Endothelial cell of umbilical vein (primary cell): ENCODE measurements at regions not wholly inside any gene's neighbourhood (a gene's known extent, or its start where the extent isn't known, plus 50 kb on each side); places are given as distances from the start of the nearest gene placed in this dataset.

Experiments used
- BruUV-seq: library from RNA; stranded (reverse); fragments of 400-500 nt; replicated peaks from 2 replicates; lab custom pipeline; 2021; lab: Mats Ljungman, UMichigan
- CTCF ChIA-PET: fragments of 300-600, 350-600 bp; sonication (Branson Sonifier 250); formaldehyde crosslinking; loops from one replicate; lab custom pipeline; 2021; ENCODE audit warnings: antibody characterized with exemption, inconsistent platforms; lab: Charles Lee
- POLR2A ChIA-PET: fragments of 300-600, 350-600 bp; sonication (Branson Sonifier 250); formaldehyde crosslinking; loops from one replicate; lab custom pipeline; 2021; ENCODE audit warnings: antibody characterized with exemption, inconsistent platforms; lab: Charles Lee
- DNase-seq: peaks from one replicate; pipeline ENCODE4 v3.0.0-alpha.2; 2011; ENCODE audit warnings: low read depth, low spot score
- FAIRE-seq: peaks from 2 replicates; lab custom pipeline; 2011; peaks lifted over from hg19 to GRCh38; lab: Jason Lieb, UNC
- H2AFZ ChIP-seq: 2 replicates; pipeline ENCODE4 v1.6.0; 2012; ENCODE audit warnings: low read depth, low read length, control low read depth, inconsistent platforms
- H3K27ac ChIP-seq: 2 replicates; pipeline ENCODE4 v1.5.1; 2011; ENCODE audit warnings: low read depth, mild to moderate bottlenecking, control low read depth, low read length, moderate library complexity; ENCODE audit not compliant: insufficient read depth
- H3K27me3 ChIP-seq, 2 experiments: 2 replicates each; pipeline versions ENCODE4 v1.6.0 to v1.6.1; 2011; ENCODE audit warnings: low read length in 2 of 2, mixed read lengths in 1 of 2; ENCODE audit not compliant: control insufficient read depth in 2 of 2, insufficient read depth in 2 of 2
- H3K36me3 ChIP-seq, 2 experiments: 2 replicates in 1 of 2; 3 replicates in 1 of 2; pipeline ENCODE4 v1.5.1; 2011; ENCODE audit warnings: low read length in 2 of 2, mild to moderate bottlenecking in 1 of 2, moderate library complexity in 1 of 2; ENCODE audit not compliant: control insufficient read depth in 2 of 2, insufficient read depth in 2 of 2; ENCODE audit errors: extremely low read depth in 1 of 2
- H3K4me1 ChIP-seq: 3 replicates; pipeline ENCODE4 v1.5.1; 2011; ENCODE audit warnings: mild to moderate bottlenecking, low read length; ENCODE audit not compliant: control insufficient read depth, insufficient read depth; ENCODE audit errors: extremely low read depth
- H3K4me2 ChIP-seq: 2 replicates; pipeline ENCODE4 v1.6.1; 2011; ENCODE audit warnings: low read length, control low read depth, mixed read lengths; ENCODE audit not compliant: insufficient read depth
- H3K4me3 ChIP-seq, 3 experiments: fragments of 200-600 bp in 1 of 3; sonication (generic), shearing (Covaris generic) in 1 of 3; replicated peaks in 1 of 3; 2 replicates each; pipeline ENCODE4 v1.5.1; 2011 to 2016; ENCODE audit warnings: control low read depth in 3 of 3, low read length in 3 of 3, mild to moderate bottlenecking in 2 of 3, inconsistent platforms in 1 of 3, low read depth in 1 of 3, moderate library complexity in 1 of 3; ENCODE audit not compliant: insufficient read depth in 1 of 3
- H3K79me2 ChIP-seq: 2 replicates; pipeline ENCODE4 v1.6.0; 2012; ENCODE audit warnings: low read length, inconsistent platforms; ENCODE audit not compliant: control insufficient read depth, insufficient read depth
- H3K9ac ChIP-seq: replicated peaks from 2 replicates; pipeline ENCODE3; 2011; ENCODE audit warnings: low read length, control low read depth; ENCODE audit not compliant: insufficient read depth; ENCODE audit errors: extremely low read depth
- H3K9me1 ChIP-seq: replicated peaks from 3 replicates; pipeline ENCODE4 v1.6.0; 2011; ENCODE audit warnings: mild to moderate bottlenecking, low read length; ENCODE audit not compliant: control insufficient read depth, insufficient read depth; ENCODE audit errors: extremely low read depth
- H3K9me3 ChIP-seq: replicated peaks from 2 replicates; pipeline ENCODE4 v1.5.1; 2012; ENCODE audit warnings: low read length, inconsistent platforms; ENCODE audit not compliant: control insufficient read depth, insufficient read depth
- H4K20me1 ChIP-seq: replicated peaks from 2 replicates; pipeline ENCODE3; 2011; ENCODE audit warnings: mild to moderate bottlenecking, low read length; ENCODE audit not compliant: control insufficient read depth, insufficient read depth; ENCODE audit errors: extremely low read depth
- EZH2 ChIP-seq: IDR thresholded peaks from 2 replicates; pipeline ENCODE4 v1.6.1; 2012; ENCODE audit warnings: borderline replicate concordance, low read depth, mild to moderate bottlenecking, moderate library complexity, low read length, inconsistent platforms; ENCODE audit not compliant: severe bottlenecking
- FOS ChIP-seq: IDR thresholded peaks from 2 replicates; pipeline ENCODE4 v1.6.1; 2011; ENCODE audit warnings: mild to moderate bottlenecking, low read length, moderate library complexity, borderline replicate concordance; ENCODE audit not compliant: insufficient read depth
- GATA2 ChIP-seq: IDR thresholded peaks from 2 replicates; pipeline ENCODE4 v1.7.0; 2011; ENCODE audit warnings: low read depth, mild to moderate bottlenecking, moderate library complexity, mixed read lengths, low read length; ENCODE audit not compliant: insufficient read length, insufficient read depth
- JUN ChIP-seq: IDR thresholded peaks from 2 replicates; pipeline ENCODE4 v1.6.1; 2011; ENCODE audit warnings: borderline replicate concordance, low read depth; ENCODE audit not compliant: insufficient read length, insufficient read depth
- MYC ChIP-seq: IDR thresholded peaks from one replicate; pipeline ENCODE4 v1.6.1; 2011; ENCODE audit warnings: mild to moderate bottlenecking, low read depth, low read length
- POLR2A ChIP-seq: IDR thresholded peaks from 2 replicates; pipeline ENCODE4 v1.6.1; 2012; ENCODE audit warnings: low read depth, mild to moderate bottlenecking, control low read depth, low read length
- POLR2AphosphoS5 ChIP-seq: IDR thresholded peaks from 2 replicates; pipeline ENCODE4 v1.6.1; 2012; ENCODE audit warnings: low read depth, mild to moderate bottlenecking, control low read depth, low read length, moderate library complexity; ENCODE audit not compliant: insufficient read depth
- dilution Hi-C: fragments of 300-500 bp; cut with MboI; formaldehyde crosslinking; loops from one replicate; pipeline ENCODE4 v1.15.0; 2019; ENCODE audit warnings: low sequenced_read_pairs; ENCODE audit not compliant: extremely low pct_ligation_motif_present
- intact Hi-C: fragments of 100-400 bp; cut with micrococcal nuclease; formaldehyde crosslinking; loops from one replicate; pipeline ENCODE4 v1.10.0; 2022
- TF ChIP-seq, protein P1 (sequence below), 2 donors: IDR thresholded peaks; 1 replicate in 1 of 2; 2 replicates in 1 of 2; pipeline ENCODE4 v1.5.1; 2011; ENCODE audit warnings: low read length in 2 of 2, mild to moderate bottlenecking in 2 of 2, moderate library complexity in 2 of 2, control low read depth in 1 of 2, inconsistent platforms in 1 of 2, low read depth in 1 of 2; ENCODE audit not compliant: insufficient read depth in 1 of 2; ENCODE audit errors: extremely low read depth in 1 of 2
- TF ChIP-seq, protein P2 (sequence below): IDR thresholded peaks from 2 replicates; pipeline ENCODE4 v1.6.1; 2011; ENCODE audit not compliant: insufficient read depth, insufficient read length

DNA sequence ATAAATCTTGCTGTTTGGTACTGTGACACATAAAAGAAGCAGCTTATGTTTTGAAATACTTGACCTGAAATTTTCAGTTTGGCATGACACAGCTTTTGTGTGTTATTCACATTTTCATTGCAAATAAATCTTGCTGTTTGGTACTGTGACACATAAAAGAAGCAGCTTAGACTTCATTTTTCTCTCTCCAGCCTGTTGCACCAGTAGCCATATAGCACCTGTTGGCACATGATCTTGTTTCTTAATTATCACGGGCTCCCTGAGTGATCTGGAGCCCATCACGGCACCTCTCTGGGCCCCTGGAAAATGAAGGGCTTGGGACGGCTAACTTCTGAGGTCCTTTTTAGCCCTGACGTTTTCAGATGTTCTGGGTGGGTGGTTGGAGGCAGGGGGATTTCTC, 77.4 kb upstream of the SLCO3A1 start:
- no peaks in the 10 kb centered on the region for H3K79me2 ChIP-seq
- H3K9me1 ChIP-seq, result no peaks in the 10 kb centered on the region
- no peak for DNase-seq
- H3K9ac ChIP-seq, result no peak overlapping the region
- no peak overlapping the region for H2AFZ ChIP-seq
- BruUV-seq, result no TSS peak
- no peaks in the 10 kb centered on the region for H3K4me1 ChIP-seq
- dilution Hi-C loops (no loop called here), intact Hi-C loops (no loop called here)
- no peak for FAIRE-seq
- H3K9me3 ChIP-seq, result no peaks in the 10 kb centered on the region
- no peaks in the 10 kb centered on the region for H3K27me3 ChIP-seq
- TF ChIP-seq GATA2 (no peak), EZH2 (no peak), MYC (no peak), JUN (no peak)
- TF ChIP-seq, protein P1, sequence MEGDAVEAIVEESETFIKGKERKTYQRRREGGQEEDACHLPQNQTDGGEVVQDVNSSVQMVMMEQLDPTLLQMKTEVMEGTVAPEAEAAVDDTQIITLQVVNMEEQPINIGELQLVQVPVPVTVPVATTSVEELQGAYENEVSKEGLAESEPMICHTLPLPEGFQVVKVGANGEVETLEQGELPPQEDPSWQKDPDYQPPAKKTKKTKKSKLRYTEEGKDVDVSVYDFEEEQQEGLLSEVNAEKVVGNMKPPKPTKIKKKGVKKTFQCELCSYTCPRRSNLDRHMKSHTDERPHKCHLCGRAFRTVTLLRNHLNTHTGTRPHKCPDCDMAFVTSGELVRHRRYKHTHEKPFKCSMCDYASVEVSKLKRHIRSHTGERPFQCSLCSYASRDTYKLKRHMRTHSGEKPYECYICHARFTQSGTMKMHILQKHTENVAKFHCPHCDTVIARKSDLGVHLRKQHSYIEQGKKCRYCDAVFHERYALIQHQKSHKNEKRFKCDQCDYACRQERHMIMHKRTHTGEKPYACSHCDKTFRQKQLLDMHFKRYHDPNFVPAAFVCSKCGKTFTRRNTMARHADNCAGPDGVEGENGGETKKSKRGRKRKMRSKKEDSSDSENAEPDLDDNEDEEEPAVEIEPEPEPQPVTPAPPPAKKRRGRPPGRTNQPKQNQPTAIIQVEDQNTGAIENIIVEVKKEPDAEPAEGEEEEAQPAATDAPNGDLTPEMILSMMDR (IDR thresholded peaks at IDR 0.05; ENCODE audit: extremely low read depth in 1 of 2, insufficient read depth in 1 of 2, low read depth in 1 of 2, low read length in 2 of 2), result no peak
- H3K4me2 ChIP-seq, result no peak overlapping the region
- H4K20me1 ChIP-seq, result no peaks in the 10 kb centered on the region
- ChIA-PET CTCF (no interaction called here), POLR2A (no interaction called here)
- H3K36me3 ChIP-seq, result no peaks in the 10 kb centered on the region
- H3K27ac ChIP-seq, result no peak overlapping the region
- no peak overlapping the region for H3K4me3 ChIP-seq

DNA sequence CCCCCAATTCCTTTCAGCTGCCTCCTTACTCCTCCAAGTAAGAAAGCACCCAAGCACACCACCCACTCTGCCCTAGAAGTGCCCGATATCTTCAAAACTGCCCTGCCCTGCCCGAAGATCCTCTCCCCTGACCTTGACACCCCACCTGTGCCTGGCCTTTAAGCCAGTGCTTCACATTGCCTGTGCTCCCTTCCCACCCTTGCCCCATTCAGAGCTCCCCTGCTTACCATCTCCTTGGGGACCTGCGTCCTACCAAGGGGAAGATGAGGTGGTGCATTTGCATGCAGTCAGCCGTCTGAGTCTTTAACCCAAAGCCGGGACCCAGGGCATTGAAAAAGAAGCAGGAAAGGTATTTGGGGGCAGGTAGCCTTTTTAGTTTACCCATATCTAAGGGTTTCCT, 73.5 kb upstream of the SLCO3A1 start:
- BruUV-seq, result no TSS peak
- no peak overlapping the region for H3K9ac ChIP-seq
- H2AFZ ChIP-seq, result no peak overlapping the region
- no peaks in the 10 kb centered on the region for H3K79me2 ChIP-seq
- H3K27ac ChIP-seq, result no peak overlapping the region
- H3K4me1 ChIP-seq, result no peaks in the 10 kb centered on the region
- H3K4me2 ChIP-seq, result no peak overlapping the region
- FAIRE-seq (no peak), DNase-seq (no peak)
- no peaks in the 10 kb centered on the region for H3K27me3 ChIP-seq
- H3K9me3 ChIP-seq, result peaks cover 2% of the 10 kb centered on the region
- POLR2A ChIA-PET, result no interaction called here
- H3K36me3 ChIP-seq, result no peaks in the 10 kb centered on the region
- no peak overlapping the region for H3K4me3 ChIP-seq
- CTCF ChIA-PET, result no interaction called here
- TF ChIP-seq MYC (no peak), POLR2AphosphoS5 (no peak), JUN (no peak), EZH2 (no peak), GATA2 (no peak), POLR2A (no peak), FOS (no peak)
- TF ChIP-seq, protein P2, sequence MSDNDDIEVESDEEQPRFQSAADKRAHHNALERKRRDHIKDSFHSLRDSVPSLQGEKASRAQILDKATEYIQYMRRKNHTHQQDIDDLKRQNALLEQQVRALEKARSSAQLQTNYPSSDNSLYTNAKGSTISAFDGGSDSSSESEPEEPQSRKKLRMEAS, result no peak
- TF ChIP-seq, protein P1 (IDR thresholded peaks at IDR 0.05; ENCODE audit: extremely low read depth in 1 of 2, insufficient read depth in 1 of 2, low read depth in 1 of 2, low read length in 2 of 2), result no peak
- intact Hi-C loops (no loop called here), dilution Hi-C loops (no loop called here)
- H3K9me1 ChIP-seq, result no peaks in the 10 kb centered on the region
- H4K20me1 ChIP-seq, result no peaks in the 10 kb centered on the region
